ENCODE measurements at regions not wholly inside any gene's neighbourhood (a gene's known extent, or its start where the extent isn't known, plus 50 kb on each side); places are given as distances from the start of the nearest gene placed in this dataset.

DNA sequence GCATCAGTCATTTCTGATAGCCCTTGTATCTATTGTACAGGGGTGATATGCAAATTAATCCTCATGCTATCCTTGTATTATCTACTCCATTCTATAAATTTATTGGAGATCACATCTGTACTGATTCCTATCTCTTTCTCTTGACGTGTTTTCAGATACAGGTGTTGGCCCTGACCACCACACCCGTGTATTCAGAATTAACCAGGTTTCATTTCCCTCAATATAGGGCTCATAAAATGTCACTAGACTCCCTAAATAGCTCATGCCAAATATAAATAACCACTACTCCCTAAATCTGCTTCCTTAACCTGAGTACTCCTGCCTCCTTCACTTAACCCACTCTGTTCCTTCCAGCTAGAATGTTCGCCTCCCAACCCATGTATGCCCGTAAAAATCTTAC is 522.8 kb upstream of the KLF4 start:
- Histone ChIP-seq H2AFZ (ENCODE audit: insufficient read depth, low read length, poor library complexity) (no peak overlapping the region), H2BK12ac (ENCODE audit: low read length) (no peak overlapping the region), H3K79me2 (ENCODE audit: control insufficient read depth, insufficient read depth, low read length, poor library complexity) (no peaks in the 10 kb centered on the region), H3K4me2 (ENCODE audit: low read length) (no peak overlapping the region), H3K9me3 (ENCODE audit: insufficient read depth, low read depth, low read length) (no peaks in the 10 kb centered on the region), H3K23ac (ENCODE audit: low read length) (no peak overlapping the region), H3K79me1 (ENCODE audit: low read length) (no peaks in the 10 kb centered on the region), H2AK5ac (ENCODE audit: low read length) (no peak overlapping the region), H3K4me3 (ENCODE audit: low read depth, low read length) (no peak overlapping the region), H3K27me3 (ENCODE audit: insufficient read depth, low read length) (no peaks in the 10 kb centered on the region), H3K14ac (ENCODE audit: low read length) (no peak overlapping the region), H2BK120ac (ENCODE audit: insufficient read depth, low read length, poor library complexity) (no peak overlapping the region), H3K36me3 (ENCODE audit: control insufficient read depth in 1 of 2, insufficient read depth in 2 of 2, low read length in 2 of 2) (no peaks in the 10 kb centered on the region), H3K18ac (ENCODE audit: low read length) (no peak overlapping the region), H3K4me1 (ENCODE audit: control insufficient read depth in 1 of 2, insufficient read depth in 2 of 2, low read length in 2 of 2) (no peaks in the 10 kb centered on the region), H2BK5ac (ENCODE audit: low read depth, low read length, poor library complexity) (no peak overlapping the region), H3K9ac (ENCODE audit: low read length) (no peak overlapping the region), H4K8ac (ENCODE audit: low read depth, low read length) (no peak overlapping the region), H3K27ac (ENCODE audit: low read depth, low read length) (no peak overlapping the region), H4K91ac (ENCODE audit: low read depth, low read length) (no peak overlapping the region), H4K12ac (ENCODE audit: low read depth, low read length) (no peak overlapping the region), H3K4ac (ENCODE audit: low read depth, low read length) (no peak overlapping the region)
- no peak for DNase-seq
- no CpG with 5 or more reads among the region's 4 CpGs for WGBS (ENCODE audit: extremely low coverage, insufficient coverage, insufficient read length)

DNA sequence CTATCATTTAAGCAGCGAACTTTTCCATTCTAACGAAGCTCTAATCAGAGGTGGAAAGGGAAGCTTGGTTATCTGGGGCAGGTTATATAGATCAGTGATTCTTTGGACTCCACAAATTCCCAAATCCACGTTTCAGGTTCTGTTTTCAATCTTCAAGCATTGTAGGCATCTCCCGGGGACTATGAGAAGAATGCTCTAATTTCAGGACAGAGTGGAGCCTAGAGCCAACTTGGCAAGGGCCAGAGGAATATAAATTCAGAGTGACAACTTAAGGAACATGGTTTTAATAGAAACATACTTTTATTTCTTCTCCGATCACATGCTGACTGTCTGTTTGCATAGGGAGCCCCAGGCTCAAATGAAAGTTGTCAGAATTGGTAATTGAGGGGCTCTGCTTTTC is 514.0 kb upstream of the KLF4 start:
- Histone ChIP-seq H3K36me3 (ENCODE audit: control insufficient read depth in 1 of 2, insufficient read depth in 2 of 2, low read length in 2 of 2) (no peaks in the 10 kb centered on the region), H3K14ac (ENCODE audit: low read length) (no peak overlapping the region), H3K79me1 (ENCODE audit: low read length) (no peaks in the 10 kb centered on the region), H3K18ac (ENCODE audit: low read length) (no peak overlapping the region), H4K91ac (ENCODE audit: low read depth, low read length) (no peak overlapping the region), H3K4me2 (ENCODE audit: low read length) (no peak overlapping the region), H3K27ac (ENCODE audit: low read depth, low read length) (no peak overlapping the region), H2BK12ac (ENCODE audit: low read length) (no peak overlapping the region), H4K8ac (ENCODE audit: low read depth, low read length) (no peak overlapping the region), H3K4me3 (ENCODE audit: low read depth, low read length) (no peak overlapping the region), H3K9ac (ENCODE audit: low read length) (no peak overlapping the region), H3K23ac (ENCODE audit: low read length) (no peak overlapping the region), H3K79me2 (ENCODE audit: control insufficient read depth, insufficient read depth, low read length, poor library complexity) (no peaks in the 10 kb centered on the region), H3K4ac (ENCODE audit: low read depth, low read length) (no peak overlapping the region), H2BK5ac (ENCODE audit: low read depth, low read length, poor library complexity) (no peak overlapping the region), H3K27me3 (ENCODE audit: insufficient read depth, low read length) (no peaks in the 10 kb centered on the region), H4K12ac (ENCODE audit: low read depth, low read length) (no peak overlapping the region), H2AFZ (ENCODE audit: insufficient read depth, low read length, poor library complexity) (no peak overlapping the region), H3K4me1 (ENCODE audit: control insufficient read depth in 1 of 2, insufficient read depth in 2 of 2, low read length in 2 of 2) (peaks cover 2 to 8% of the 10 kb centered on the region in 2 experiments), H3K9me3 (ENCODE audit: insufficient read depth, low read depth, low read length) (no peaks in the 10 kb centered on the region), H2AK5ac (ENCODE audit: low read length) (no peak overlapping the region), H2BK120ac (ENCODE audit: insufficient read depth, low read length, poor library complexity) (no peak overlapping the region)
- DNase-seq = peak in 1 of 2 donors; percentile 74
- no CpG with 5 or more reads among the region's 5 CpGs for WGBS (ENCODE audit: extremely low coverage, insufficient coverage, insufficient read length)

DNA sequence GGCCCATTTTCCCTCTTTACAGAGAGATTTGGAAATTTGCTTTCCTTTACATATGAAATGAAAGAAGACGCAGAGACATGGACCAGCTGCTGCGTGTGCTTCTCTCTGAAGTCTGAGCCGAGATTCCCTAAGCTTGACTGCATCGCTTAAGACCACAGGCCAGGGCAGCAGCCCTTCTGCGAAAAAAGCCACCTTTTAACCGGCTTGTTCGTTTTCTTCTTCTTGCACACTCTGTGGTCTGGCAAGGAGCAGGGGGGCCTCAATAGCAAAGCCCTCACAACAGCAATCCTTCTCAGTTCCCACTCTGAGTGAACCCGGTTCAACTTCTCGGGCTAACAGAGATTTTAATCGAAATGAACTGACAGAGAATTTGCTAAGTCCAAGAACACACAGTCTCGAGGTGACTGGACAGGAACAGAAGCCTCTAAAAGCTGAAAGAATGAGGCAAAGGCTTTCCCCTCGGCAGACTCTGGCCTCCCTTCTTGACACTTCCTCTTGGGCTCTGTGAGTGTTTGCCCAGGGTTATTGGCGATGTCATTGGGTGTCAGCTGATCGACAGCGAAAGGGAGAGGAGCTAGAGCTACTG is 512.9 kb upstream of the KLF4 start:
- Histone ChIP-seq H3K18ac (ENCODE audit: low read length) (no peak overlapping the region), H2BK120ac (ENCODE audit: insufficient read depth, low read length, poor library complexity) (no peak overlapping the region), H3K79me1 (ENCODE audit: low read length) (no peaks in the 10 kb centered on the region), H3K9me3 (ENCODE audit: insufficient read depth, low read depth, low read length) (no peaks in the 10 kb centered on the region), H2BK5ac (ENCODE audit: low read depth, low read length, poor library complexity) (no peak overlapping the region), H4K12ac (ENCODE audit: low read depth, low read length) (no peak overlapping the region), H3K27me3 (ENCODE audit: insufficient read depth, low read length) (no peaks in the 10 kb centered on the region), H3K4me1 (ENCODE audit: control insufficient read depth in 1 of 2, insufficient read depth in 2 of 2, low read length in 2 of 2) (peaks cover 2 to 9% of the 10 kb centered on the region in 2 experiments), H2BK12ac (ENCODE audit: low read length) (peak overlapping the region; percentile 16), H3K23ac (ENCODE audit: low read length) (no peak overlapping the region), H4K8ac (ENCODE audit: low read depth, low read length) (no peak overlapping the region), H3K79me2 (ENCODE audit: control insufficient read depth, insufficient read depth, low read length, poor library complexity) (no peaks in the 10 kb centered on the region), H3K4me2 (ENCODE audit: low read length) (no peak overlapping the region), H3K27ac (ENCODE audit: low read depth, low read length) (no peak overlapping the region), H2AK5ac (ENCODE audit: low read length) (no peak overlapping the region), H3K4me3 (ENCODE audit: low read depth, low read length) (peak overlapping the region; percentile 6), H3K9ac (ENCODE audit: low read length) (no peak overlapping the region), H2AFZ (ENCODE audit: insufficient read depth, low read length, poor library complexity) (no peak overlapping the region), H3K36me3 (ENCODE audit: control insufficient read depth in 1 of 2, insufficient read depth in 2 of 2, low read length in 2 of 2) (no peaks in the 10 kb centered on the region), H4K91ac (ENCODE audit: low read depth, low read length) (no peak overlapping the region), H3K4ac (ENCODE audit: low read depth, low read length) (no peak overlapping the region), H3K14ac (ENCODE audit: low read length) (no peak overlapping the region)
- DNase-seq = no peak
- WGBS (ENCODE audit: extremely low coverage, insufficient coverage, insufficient read length) = no CpG with 5 or more reads among the region's 15 CpGs

DNA sequence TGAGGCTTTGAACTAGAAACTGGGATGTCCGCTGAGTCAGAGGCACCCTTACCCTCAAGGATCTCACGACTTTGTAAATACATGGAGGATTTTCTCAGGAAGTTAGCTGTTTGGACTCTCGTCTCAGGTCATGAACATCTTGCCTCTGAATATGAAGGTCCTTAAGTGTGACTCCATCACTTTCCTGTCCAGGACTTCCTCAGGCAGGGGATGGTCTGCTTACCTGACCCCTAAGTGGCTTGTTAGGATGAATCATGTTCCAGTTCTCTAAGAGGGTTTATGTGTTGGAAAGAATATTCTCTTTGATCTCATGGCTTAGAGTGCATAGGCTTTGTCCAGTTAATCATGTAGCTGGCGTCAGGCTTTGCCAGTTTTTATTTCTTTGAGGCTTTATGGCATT is 511.7 kb upstream of the KLF4 start:
- no peak overlapping the region for H2BK120ac ChIP-seq (ENCODE audit: insufficient read depth, low read length, poor library complexity)
- H3K4me3 ChIP-seq (ENCODE audit: low read depth, low read length) = no peak overlapping the region
- H3K4ac ChIP-seq (ENCODE audit: low read depth, low read length) = no peak overlapping the region
- peak in 1 of 2 donors; percentile 15 for DNase-seq
- no peak overlapping the region for H2BK12ac ChIP-seq (ENCODE audit: low read length)
- WGBS (ENCODE audit: extremely low coverage, insufficient coverage, insufficient read length) = no CpG with 5 or more reads among the region's 4 CpGs
- H3K9me3 ChIP-seq (ENCODE audit: insufficient read depth, low read depth, low read length) = no peaks in the 10 kb centered on the region
- H4K12ac ChIP-seq (ENCODE audit: low read depth, low read length) = no peak overlapping the region
- no peak overlapping the region for H3K14ac ChIP-seq (ENCODE audit: low read length)
- H2BK5ac ChIP-seq (ENCODE audit: low read depth, low read length, poor library complexity) = no peak overlapping the region
- H2AK5ac ChIP-seq (ENCODE audit: low read length) = no peak overlapping the region
- H3K23ac ChIP-seq (ENCODE audit: low read length) = no peak overlapping the region
- H3K18ac ChIP-seq (ENCODE audit: low read length) = no peak overlapping the region
- H2AFZ ChIP-seq (ENCODE audit: insufficient read depth, low read length, poor library complexity) = no peak overlapping the region
- no peaks in the 10 kb centered on the region for H3K27me3 ChIP-seq (ENCODE audit: insufficient read depth, low read length)
- H3K9ac ChIP-seq (ENCODE audit: low read length) = no peak overlapping the region
- H3K4me1 ChIP-seq (ENCODE audit: control insufficient read depth in 1 of 2, insufficient read depth in 2 of 2, low read length in 2 of 2) = peaks cover 2 to 9% of the 10 kb centered on the region in 2 experiments
- H4K91ac ChIP-seq (ENCODE audit: low read depth, low read length) = no peak overlapping the region
- no peaks in the 10 kb centered on the region for H3K36me3 ChIP-seq (ENCODE audit: control insufficient read depth in 1 of 2, insufficient read depth in 2 of 2, low read length in 2 of 2)
- no peaks in the 10 kb centered on the region for H3K79me2 ChIP-seq (ENCODE audit: control insufficient read depth, insufficient read depth, low read length, poor library complexity)
- H3K79me1 ChIP-seq (ENCODE audit: low read length) = no peaks in the 10 kb centered on the region
- H4K8ac ChIP-seq (ENCODE audit: low read depth, low read length) = no peak overlapping the region
- H3K27ac ChIP-seq (ENCODE audit: low read depth, low read length) = no peak overlapping the region
- H3K4me2 ChIP-seq (ENCODE audit: low read length) = no peak overlapping the region
